Activated B cell treated with CpG ODN at 0.5 μM for 24 hours (primary cell): ENCODE measurements at regions not wholly inside any gene's neighbourhood (a gene's known extent, or its start where the extent isn't known, plus 50 kb on each side); places are given as distances from the start of the nearest gene placed in this dataset.

Experiments used
- ATAC-seq: fragments of 200-7000 bp; cut with Tn5 transposase; one replicate; pipeline ENCODE4 v1.10.0; 2021; ENCODE audit warnings: low read depth, mild to moderate bottlenecking, moderate library complexity
- CTCF ChIA-PET: fragments of 350-600 bp; sonication (Branson Sonifier 250); formaldehyde crosslinking; loops from one replicate; lab custom pipeline; 2021; ENCODE audit warnings: antibody characterized with exemption; lab: Charles Lee
- POLR2A ChIA-PET: fragments of 350-600 bp; sonication (Branson Sonifier 250); formaldehyde crosslinking; loops from one replicate; lab custom pipeline; 2021; ENCODE audit warnings: antibody characterized with exemption; lab: Charles Lee
- DNase-seq: peaks from one replicate; pipeline ENCODE4 v3.0.0; 2022
- H3K27ac Mint-ChIP-seq: one replicate; pipeline ENCODE4 v1.8.0; 2020; ENCODE audit warnings: mixed read lengths
- H3K27me3 Mint-ChIP-seq: one replicate; pipeline ENCODE4 v1.8.0; 2021; ENCODE audit warnings: mixed read lengths
- H3K36me3 Mint-ChIP-seq: one replicate; pipeline ENCODE4 v1.8.0; 2021; ENCODE audit warnings: low read depth, mixed read lengths
- H3K4me1 Mint-ChIP-seq: one replicate; pipeline ENCODE4 v1.8.0; 2021; ENCODE audit warnings: mixed read lengths
- H3K4me3 Mint-ChIP-seq: one replicate; pipeline ENCODE4 v1.8.0; 2020; ENCODE audit warnings: mild to moderate bottlenecking, mixed read lengths
- H3K9me3 Mint-ChIP-seq: one replicate; pipeline ENCODE4 v1.8.0; 2020; ENCODE audit warnings: mixed read lengths
- intact Hi-C: fragments of 100-400 bp; cut with micrococcal nuclease; formaldehyde crosslinking; loops from one replicate; pipeline ENCODE4 v1.15.1; 2024
- TF ChIP-seq, protein P1 (sequence below): fragments of 200-600 bp; IDR thresholded peaks from one replicate; pipeline ENCODE4 v1.8.0; 2022; ENCODE audit warnings: antibody characterized with exemption, mild to moderate bottlenecking

- H3K4me1 Mint-ChIP-seq: no peaks in the 10 kb centered on the region
- POLR2A ChIA-PET: no interaction called here
- CTCF ChIA-PET: no interaction called here
- H3K36me3 Mint-ChIP-seq: no peaks in the 10 kb centered on the region
- ATAC-seq (no peak), DNase-seq (no peak)
- intact Hi-C loops: no loop called here
- no peaks in the 10 kb centered on the region for H3K27me3 Mint-ChIP-seq
- H3K9me3 Mint-ChIP-seq: no peaks in the 10 kb centered on the region
- H3K4me3 Mint-ChIP-seq: no peak overlapping the region
- TF ChIP-seq, protein P1, sequence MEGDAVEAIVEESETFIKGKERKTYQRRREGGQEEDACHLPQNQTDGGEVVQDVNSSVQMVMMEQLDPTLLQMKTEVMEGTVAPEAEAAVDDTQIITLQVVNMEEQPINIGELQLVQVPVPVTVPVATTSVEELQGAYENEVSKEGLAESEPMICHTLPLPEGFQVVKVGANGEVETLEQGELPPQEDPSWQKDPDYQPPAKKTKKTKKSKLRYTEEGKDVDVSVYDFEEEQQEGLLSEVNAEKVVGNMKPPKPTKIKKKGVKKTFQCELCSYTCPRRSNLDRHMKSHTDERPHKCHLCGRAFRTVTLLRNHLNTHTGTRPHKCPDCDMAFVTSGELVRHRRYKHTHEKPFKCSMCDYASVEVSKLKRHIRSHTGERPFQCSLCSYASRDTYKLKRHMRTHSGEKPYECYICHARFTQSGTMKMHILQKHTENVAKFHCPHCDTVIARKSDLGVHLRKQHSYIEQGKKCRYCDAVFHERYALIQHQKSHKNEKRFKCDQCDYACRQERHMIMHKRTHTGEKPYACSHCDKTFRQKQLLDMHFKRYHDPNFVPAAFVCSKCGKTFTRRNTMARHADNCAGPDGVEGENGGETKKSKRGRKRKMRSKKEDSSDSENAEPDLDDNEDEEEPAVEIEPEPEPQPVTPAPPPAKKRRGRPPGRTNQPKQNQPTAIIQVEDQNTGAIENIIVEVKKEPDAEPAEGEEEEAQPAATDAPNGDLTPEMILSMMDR: no peak
- H3K27ac Mint-ChIP-seq: no peak overlapping the region
Measured at GRCh38 chr2:183666031-183666430, 541.8 kb downstream of the NUP35 start.

DNA sequence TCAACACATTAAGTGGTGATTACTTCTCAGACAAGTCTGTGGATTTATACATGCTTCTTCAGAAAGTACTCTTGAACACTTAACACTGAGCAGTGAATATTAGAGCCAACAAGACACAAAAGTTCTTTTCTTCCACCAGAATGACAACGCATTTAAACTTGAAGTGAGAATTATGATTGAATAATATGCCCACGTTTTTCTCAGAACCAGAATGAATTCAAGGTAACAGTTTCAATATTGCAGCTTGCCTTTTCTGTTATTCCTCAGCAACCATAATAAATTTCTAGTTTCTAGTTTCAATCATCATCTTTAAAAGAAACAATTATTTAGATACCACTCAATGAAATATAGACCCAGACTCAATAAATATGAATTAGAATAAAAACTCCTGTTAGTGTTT, 547.0 kb downstream of the NUP35 start:
- TF ChIP-seq, protein P1: no peak
- intact Hi-C loops: no loop called here
- Mint-ChIP-seq H3K4me1 (no peaks in the 10 kb centered on the region), H3K9me3 (no peaks in the 10 kb centered on the region), H3K27ac (no peak overlapping the region), H3K4me3 (no peak overlapping the region), H3K36me3 (no peaks in the 10 kb centered on the region), H3K27me3 (no peaks in the 10 kb centered on the region)
- ChIA-PET CTCF (no interaction called here), POLR2A (no interaction called here)
- DNase-seq: no peak
- ATAC-seq: no peak

DNA sequence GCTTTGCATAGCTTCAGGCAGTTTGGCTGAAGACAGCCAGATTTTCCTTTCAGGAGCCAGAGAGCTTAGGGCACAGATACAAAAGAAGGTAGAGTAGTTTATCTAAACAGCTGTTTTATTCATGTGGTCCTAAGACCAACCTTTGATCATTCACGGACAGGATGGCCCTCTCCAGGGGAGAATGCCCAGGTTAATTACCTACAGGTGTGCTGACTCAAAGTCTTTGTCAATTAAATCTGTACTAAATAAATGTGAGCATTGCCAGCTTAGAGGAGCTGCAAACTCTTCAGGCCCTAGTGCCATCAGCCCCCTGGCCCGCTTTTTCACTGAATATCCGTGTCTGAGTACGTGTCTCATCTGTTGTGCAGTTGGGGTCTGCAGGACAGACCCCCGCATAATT, 554.7 kb downstream of the NUP35 start:
- intact Hi-C loops: no loop called here
- ChIA-PET CTCF (no interaction called here), POLR2A (no interaction called here)
- no peak for ATAC-seq
- Mint-ChIP-seq H3K4me3 (no peak overlapping the region), H3K36me3 (no peaks in the 10 kb centered on the region), H3K9me3 (no peaks in the 10 kb centered on the region), H3K4me1 (no peaks in the 10 kb centered on the region), H3K27me3 (no peaks in the 10 kb centered on the region), H3K27ac (no peak overlapping the region)
- TF ChIP-seq, protein P1: no peak
- DNase-seq: no peak

- Mint-ChIP-seq H3K27ac (no peak overlapping the region), H3K4me3 (no peak overlapping the region), H3K4me1 (no peaks in the 10 kb centered on the region), H3K36me3 (no peaks in the 10 kb centered on the region), H3K27me3 (no peaks in the 10 kb centered on the region), H3K9me3 (peaks cover 6% of the 10 kb centered on the region)
- POLR2A ChIA-PET: no interaction called here
- TF ChIP-seq, protein P1: no peak
- intact Hi-C loops: no loop called here
- CTCF ChIA-PET: no interaction called here
- ATAC-seq: no peak
- DNase-seq: no peak
Measured at GRCh38 chr2:183680573-183680972, 556.3 kb downstream of the NUP35 start.

DNA sequence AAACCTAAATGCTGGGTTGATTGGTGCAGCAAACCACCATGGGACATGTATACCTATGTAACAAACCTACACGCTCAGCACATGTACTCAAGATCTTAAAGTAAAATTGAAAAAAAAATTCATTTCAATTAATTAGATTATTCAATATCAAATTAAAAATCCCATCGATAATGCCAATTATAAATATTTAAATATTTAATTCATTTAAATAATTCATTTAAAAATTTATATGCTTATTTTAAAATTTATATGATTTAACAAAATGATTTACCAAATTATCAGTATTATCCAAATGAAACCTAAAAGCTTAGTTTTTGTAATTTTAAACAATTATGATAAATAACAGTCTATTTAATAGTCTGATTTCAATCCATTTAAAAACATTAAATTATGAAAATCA, 560.4 kb downstream of the NUP35 start:
- Mint-ChIP-seq H3K27me3 (no peaks in the 10 kb centered on the region), H3K36me3 (no peaks in the 10 kb centered on the region), H3K4me1 (no peaks in the 10 kb centered on the region), H3K9me3 (peaks cover 7% of the 10 kb centered on the region), H3K27ac (no peak overlapping the region), H3K4me3 (no peak overlapping the region)
- DNase-seq (no peak), ATAC-seq (no peak)
- intact Hi-C loops: no loop called here
- ChIA-PET CTCF (no interaction called here), POLR2A (no interaction called here)
- TF ChIP-seq, protein P1: no peak
